Stimulated activated CD4-positive, alpha-beta T cell treated with anti-CD3 and anti-CD28 coated beads, TNF-alpha, amount 100 ng/mL, for 4 hours (primary cell): ENCODE measurements at regions not wholly inside any gene's neighbourhood (a gene's known extent, or its start where the extent isn't known, plus 50 kb on each side); places are given as distances from the start of the nearest gene placed in this dataset.
"Not testable (repeated sequence)": the region's sequence is repeated elsewhere in the genome, so short reads cannot be mapped to it uniquely, and the experiment has no call there.

ENCODE experiments used
- DNase-seq, 3 experiments: peaks; one replicate each; pipeline ENCODE4 v3.0.0-alpha.2; 2020; ENCODE audit warnings: low read depth in 3 of 3

- not testable (repeated sequence) for DNase-seq
Observed at GRCh38 chr2:111570300-111571114, 313.5 kb downstream of the ANAPC1 start.

- not testable (repeated sequence) for DNase-seq
Observed at GRCh38 chr2:111574803-111575202, 309.2 kb downstream of the ANAPC1 start.

GRCh38 chr2:111577154-111577885 lies 306.7 kb downstream of the ANAPC1 start:
- DNase-seq, result not testable (repeated sequence)

GRCh38 chr2:111579500-111580134 lies 304.4 kb downstream of the ANAPC1 start:
- DNase-seq, result not testable (repeated sequence)

- DNase-seq, result not testable (repeated sequence)
Observed at GRCh38 chr2:111580616-111581015, 303.4 kb downstream of the ANAPC1 start.

- DNase-seq, result not testable (repeated sequence)
Observed at GRCh38 chr2:111582090-111582489, 301.9 kb downstream of the ANAPC1 start.

GRCh38 chr2:111583480-111583879 lies 300.5 kb downstream of the ANAPC1 start:
- not testable (repeated sequence) for DNase-seq

GRCh38 chr2:111584540-111584939 lies 299.5 kb downstream of the ANAPC1 start:
- not testable (repeated sequence) for DNase-seq

GRCh38 chr2:111584950-111585349 lies 299.0 kb downstream of the ANAPC1 start:
- DNase-seq, result not testable (repeated sequence)

GRCh38 chr2:111586014-111586413 lies 298.0 kb downstream of the ANAPC1 start:
- DNase-seq, result not testable (repeated sequence)

- not testable (repeated sequence) for DNase-seq
Observed at GRCh38 chr2:111595072-111595471, 288.9 kb downstream of the ANAPC1 start.

GRCh38 chr2:111596808-111597705 lies 286.9 kb downstream of the ANAPC1 start:
- not testable (repeated sequence) for DNase-seq

- not testable (repeated sequence) for DNase-seq
Observed at GRCh38 chr2:111598944-111599343, 285.0 kb downstream of the ANAPC1 start.

GRCh38 chr2:111602259-111602658 lies 281.7 kb downstream of the ANAPC1 start:
- DNase-seq, result not testable (repeated sequence)

- DNase-seq, result not testable (repeated sequence)
Observed at GRCh38 chr2:111605798-111606197, 278.2 kb downstream of the ANAPC1 start.

- DNase-seq, result not testable (repeated sequence)
Observed at GRCh38 chr2:111606632-111607031, 277.4 kb downstream of the ANAPC1 start.

- not testable (repeated sequence) for DNase-seq
Observed at GRCh38 chr2:111609146-111609844, 274.7 kb downstream of the ANAPC1 start.

GRCh38 chr2:111610035-111610434 lies 274.0 kb downstream of the ANAPC1 start:
- DNase-seq, result not testable (repeated sequence)

- DNase-seq, result no peak
Observed at GRCh38 chr2:111616651-111617218, 267.3 kb downstream of the ANAPC1 start.
